Right lobe of liver (tissue), 4 donors: ENCODE measurements at regions not wholly inside any gene's neighbourhood (a gene's known extent, or its start where the extent isn't known, plus 50 kb on each side); places are given as distances from the start of the nearest gene placed in this dataset.

ENCODE experiments used
- POLR2A ChIP-seq: fragments of 450-650 bp; IDR thresholded peaks from one replicate; pipeline ENCODE4 v1.6.1; 2017; ENCODE audit warnings: antibody characterized with exemption, mild to moderate bottlenecking
- TF ChIP-seq, protein P1 (sequence below), 4 donors: fragments of 200-600 bp in 3 of 4; fragments of 450-650 bp in 1 of 4; IDR thresholded peaks; one replicate each; pipeline versions ENCODE4 v1.5.1 to v1.8.0; 2016 to 2022; ENCODE audit warnings: antibody characterized with exemption in 4 of 4, mild to moderate bottlenecking in 2 of 4
- donor health status: DM: no; HTN: no; CAD: no.
- donor health status: DM: no; HTN: no; CAD: no.
- donor health status: DM: no; HTN: yes; CAD: no.

DNA sequence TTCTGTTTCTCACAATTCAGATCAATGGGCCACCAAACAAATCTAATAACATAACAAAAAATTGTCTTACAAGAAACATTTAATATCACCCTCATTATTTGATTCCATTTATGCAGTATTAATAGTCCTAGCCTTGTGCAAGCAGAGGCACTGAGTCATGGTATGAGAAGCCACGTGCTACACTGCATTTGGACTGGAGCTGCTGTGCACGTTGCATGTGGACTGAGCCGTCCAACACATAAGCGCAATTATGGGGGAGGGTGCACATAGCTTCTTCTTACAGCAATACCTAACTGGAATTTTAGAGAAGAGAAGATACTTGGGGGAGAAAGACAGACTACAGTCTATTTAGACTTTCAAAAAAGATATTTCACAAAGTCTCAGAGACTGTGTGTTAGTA is 329.6 kb upstream of the ID2 start:
- TF ChIP-seq, protein P1, sequence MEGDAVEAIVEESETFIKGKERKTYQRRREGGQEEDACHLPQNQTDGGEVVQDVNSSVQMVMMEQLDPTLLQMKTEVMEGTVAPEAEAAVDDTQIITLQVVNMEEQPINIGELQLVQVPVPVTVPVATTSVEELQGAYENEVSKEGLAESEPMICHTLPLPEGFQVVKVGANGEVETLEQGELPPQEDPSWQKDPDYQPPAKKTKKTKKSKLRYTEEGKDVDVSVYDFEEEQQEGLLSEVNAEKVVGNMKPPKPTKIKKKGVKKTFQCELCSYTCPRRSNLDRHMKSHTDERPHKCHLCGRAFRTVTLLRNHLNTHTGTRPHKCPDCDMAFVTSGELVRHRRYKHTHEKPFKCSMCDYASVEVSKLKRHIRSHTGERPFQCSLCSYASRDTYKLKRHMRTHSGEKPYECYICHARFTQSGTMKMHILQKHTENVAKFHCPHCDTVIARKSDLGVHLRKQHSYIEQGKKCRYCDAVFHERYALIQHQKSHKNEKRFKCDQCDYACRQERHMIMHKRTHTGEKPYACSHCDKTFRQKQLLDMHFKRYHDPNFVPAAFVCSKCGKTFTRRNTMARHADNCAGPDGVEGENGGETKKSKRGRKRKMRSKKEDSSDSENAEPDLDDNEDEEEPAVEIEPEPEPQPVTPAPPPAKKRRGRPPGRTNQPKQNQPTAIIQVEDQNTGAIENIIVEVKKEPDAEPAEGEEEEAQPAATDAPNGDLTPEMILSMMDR (IDR thresholded peaks at IDR 0.05): no peak
- TF ChIP-seq POLR2A: no peak
